ENCODE measurements at regions not wholly inside any gene's neighbourhood (a gene's known extent, or its start where the extent isn't known, plus 50 kb on each side); places are given as distances from the start of the nearest gene placed in this dataset.

DNA sequence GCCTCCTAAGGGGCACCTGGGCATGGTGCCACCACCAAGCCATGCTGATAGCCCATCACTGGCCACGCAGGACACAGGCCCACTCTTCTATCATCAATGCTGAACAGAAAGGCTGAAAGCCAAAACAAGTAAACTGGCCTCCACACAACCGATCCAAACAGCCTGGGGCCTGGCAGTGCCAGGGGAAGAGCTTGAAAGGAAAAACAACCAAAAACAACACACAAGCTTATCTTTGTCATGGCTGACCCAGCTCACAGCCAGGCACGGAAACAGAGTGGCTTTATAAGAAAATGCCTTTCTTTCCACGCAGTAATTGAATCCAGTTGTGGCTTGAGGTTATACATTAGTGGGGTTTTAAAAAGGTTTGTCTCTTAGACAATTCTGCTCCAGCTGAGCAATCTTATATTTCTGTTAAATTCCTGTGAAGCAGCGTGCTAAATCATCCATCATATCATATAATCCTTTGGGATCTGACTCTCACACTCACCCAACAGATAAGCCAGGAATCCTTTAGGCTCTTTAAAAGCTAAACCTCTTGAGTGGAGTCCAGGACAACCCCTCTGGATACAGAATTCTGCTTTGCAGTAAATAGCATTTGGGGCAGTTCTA is 65.4 kb upstream of the SLC22A16 start:
- CTCF ChIA-PET (ENCODE audit: partially characterized antibody): interaction anchor here (1.0 to 1.7 kb wide), 4 partner anchors 9 to 409 kb away, joined by 3 to 7 read pairs (median 4); no protein-coding TSS in a partner anchor
- Histone ChIP-seq H2BK15ac (ENCODE audit: low read length) (no peak overlapping the region), H4K8ac (ENCODE audit: extremely low read depth, insufficient read depth, low read length) (no peak overlapping the region), H3K18ac (ENCODE audit: extremely low read depth, low read length) (no peak overlapping the region), H3K9ac (replicated peaks in 1 of 4; ENCODE audit: extremely low read depth in 1 of 4, low read depth in 3 of 4, low read length in 3 of 4) (no peak overlapping the region), H2AK5ac (ENCODE audit: low read depth, low read length) (no peak overlapping the region), H2BK5ac (ENCODE audit: low read depth, low read length) (no peak overlapping the region), H4K20me1 (replicated peaks in 1 of 2; ENCODE audit: control insufficient read depth in 1 of 2, insufficient read depth in 2 of 2, low read length in 2 of 2) (no peaks in the 10 kb centered on the region), H4K91ac (replicated peaks; ENCODE audit: insufficient read length, low read length) (no peak overlapping the region), H3K27ac (ENCODE audit: low read depth, low read length) (no peak overlapping the region), H3K27me3 (replicated peaks in 1 of 4; ENCODE audit: control insufficient read depth in 3 of 4, extremely low read depth in 1 of 4, insufficient read depth in 3 of 4, low read length in 3 of 4) (no peaks in the 10 kb centered on the region; a peak in 1 of 7 replicates), H3K4me1 (replicated peaks in 1 of 4; ENCODE audit: control insufficient read depth in 3 of 4, insufficient read depth in 4 of 4, low read length in 3 of 4) (no peaks in the 10 kb centered on the region), H3K79me2 (ENCODE audit: control insufficient read depth in 1 of 2, insufficient read depth in 2 of 2, low read length in 2 of 2) (no peaks in the 10 kb centered on the region), H3K4ac (replicated peaks; ENCODE audit: insufficient read length, low read depth, low read length) (no peak overlapping the region), H3K9me3 (ENCODE audit: insufficient read depth in 2 of 2, low read depth in 1 of 2, low read length in 1 of 2) (peaks cover 0 to 5% of the 10 kb centered on the region in 2 experiments; a peak in 1 of 4 replicates), H3K36me3 (ENCODE audit: control insufficient read depth in 2 of 4, insufficient read depth in 4 of 4, low read length in 3 of 4) (no peaks in the 10 kb centered on the region), H3K4me3 (ENCODE audit: extremely low read depth in 1 of 4, insufficient read depth in 2 of 4, low read depth in 3 of 4, low read length in 4 of 4) (no peak overlapping the region), H3K14ac (ENCODE audit: insufficient read length) (no peak overlapping the region), H2BK120ac (replicated peaks; ENCODE audit: low read depth, low read length) (no peak overlapping the region), H2AFZ (ENCODE audit: low read length) (no peak overlapping the region), H2BK20ac (ENCODE audit: low read length) (no peak overlapping the region), H4K5ac (ENCODE audit: insufficient read length, low read depth, low read length) (no peak overlapping the region), H2BK12ac (ENCODE audit: low read depth, low read length) (no peak overlapping the region), H3K23me2 (ENCODE audit: low read depth, low read length) (no peaks in the 10 kb centered on the region), H3K79me1 (ENCODE audit: low read depth, low read length) (no peaks in the 10 kb centered on the region), H3K23ac (ENCODE audit: insufficient read length) (no peak overlapping the region), H3K56ac (replicated peaks; ENCODE audit: insufficient read length, low read depth, low read length) (no peak overlapping the region), H3K4me2 (ENCODE audit: insufficient read depth in 1 of 2, low read depth in 2 of 2, low read length in 2 of 2) (no peak overlapping the region)
- DNase-seq (ENCODE audit: low read depth in 1 of 2, low spot score in 2 of 2) (no peak), FAIRE-seq (no peak)
- POLR2A ChIA-PET (ENCODE audit: partially characterized antibody): interaction anchor here (0.8 to 1.2 kb wide), 3 partner anchors 17 to 334 kb away, joined by 3 read pairs; no protein-coding TSS in a partner anchor
- WGBS, 2 experiments (ENCODE audit: extremely low coverage in 1 of 2, insufficient coverage in 1 of 2, insufficient read length in 1 of 2, insufficient replicate concordance in 2 of 2, low coverage in 1 of 2, low lambda C conversion rate in 2 of 2, missing lambda C conversion rate in 1 of 2): 88% methylated on average over 5 of the region's 5 CpGs; no CpG with 5 or more reads in 1 of the 2 experiments
- TF ChIP-seq TEAD4 (IDR thresholded peaks at IDR 0.05; ENCODE audit: low read depth, low read length) (no peak), SUZ12 (IDR thresholded peaks at IDR 0.05; ENCODE audit: low read length) (no peak), SP1 (IDR thresholded peaks at IDR 0.05; ENCODE audit: low read depth, low read length) (no peak), ASH2L (IDR thresholded peaks at IDR 0.05; ENCODE audit: low read length) (no peak), RXRA (IDR thresholded peaks at IDR 0.05; ENCODE audit: insufficient read depth, low read depth, low read length) (no peak), POLR2A (IDR thresholded peaks at IDR 0.05; ENCODE audit: control extremely low read depth in 1 of 2, low read depth in 2 of 2, low read length in 2 of 2) (no peak), SP4 (IDR thresholded peaks at IDR 0.05; ENCODE audit: low read length) (no peak), RAD21 (IDR thresholded peaks at IDR 0.05 in 1 of 2, conservative IDR thresholded peaks at IDR 0.05 in 1 of 2; ENCODE audit: low read depth in 2 of 2, low read length in 2 of 2) (no peak), RFX5 (IDR thresholded peaks at IDR 0.05; ENCODE audit: borderline replicate concordance, low read depth, low read length) (no peak), FOSL1 (IDR thresholded peaks at IDR 0.05; ENCODE audit: insufficient read depth, low read depth, low read length) (no peak), CBX5 (IDR thresholded peaks at IDR 0.05; ENCODE audit: low read depth, low read length) (no peak), USF2 (IDR thresholded peaks at IDR 0.05; ENCODE audit: low read length) (no peak), NANOG (IDR thresholded peaks at IDR 0.05; ENCODE audit: insufficient read depth, low read depth, low read length, poor library complexity, severe bottlenecking) (no peak)

Data from H1 (cell line).